ENCODE measurements at regions not wholly inside any gene's neighbourhood (a gene's known extent, or its start where the extent isn't known, plus 50 kb on each side); places are given as distances from the start of the nearest gene placed in this dataset.

GRCh38 chr12:107435072-107435471 lies 250.5 kb upstream of the PWP1 start:
- no peak for DNase-seq
- H2BK5ac ChIP-seq (ENCODE audit: low read depth, low read length, poor library complexity, severe bottlenecking) = no peak overlapping the region
- H4K8ac ChIP-seq (ENCODE audit: low read length) = no peak overlapping the region
- H2AK5ac ChIP-seq (ENCODE audit: low read length, severe bottlenecking) = no peak overlapping the region
- H2BK12ac ChIP-seq (ENCODE audit: low read length in 2 of 2) = no peak overlapping the region
- H3K18ac ChIP-seq (ENCODE audit: low read depth in 1 of 2, low read length in 2 of 2) = no peak overlapping the region
- H3K4me3 ChIP-seq (ENCODE audit: insufficient read depth in 1 of 2, low read depth in 1 of 2, low read length in 2 of 2) = no peak overlapping the region
- no peak overlapping the region for H4K91ac ChIP-seq (ENCODE audit: low read length)
- no peaks in the 10 kb centered on the region for H3K79me1 ChIP-seq (replicated peaks; ENCODE audit: low read length, poor library complexity, severe bottlenecking)
- H3K27ac ChIP-seq (ENCODE audit: low read length, poor library complexity, severe bottlenecking) = no peak overlapping the region
- H3K4me2 ChIP-seq (ENCODE audit: low read length, poor library complexity, severe bottlenecking) = no peak overlapping the region
- peaks cover 8% of the 10 kb centered on the region for H3K4me1 ChIP-seq (ENCODE audit: control insufficient read depth, insufficient read depth, low read depth, low read length)
- H3K9ac ChIP-seq (ENCODE audit: low read length) = no peak overlapping the region
- no peaks in the 10 kb centered on the region for H3K27me3 ChIP-seq (ENCODE audit: control insufficient read depth in 1 of 2, insufficient read depth in 1 of 2, low read length in 2 of 2)
- H3K36me3 ChIP-seq (ENCODE audit: control insufficient read depth in 1 of 2, insufficient read depth in 2 of 2, low read depth in 1 of 2, low read length in 2 of 2) = no peaks in the 10 kb centered on the region
- WGBS = 100% methylated on average over 3 of the region's 3 CpGs
- H2BK120ac ChIP-seq (ENCODE audit: low read depth, low read length) = no peak overlapping the region
- H3K14ac ChIP-seq (ENCODE audit: low read length in 2 of 2) = no peak overlapping the region
- H2AFZ ChIP-seq (ENCODE audit: low read depth, low read length) = no peak overlapping the region
- no peak overlapping the region for H2BK15ac ChIP-seq (ENCODE audit: low read depth, poor library complexity, severe bottlenecking)
- no peak overlapping the region for H3K4ac ChIP-seq (ENCODE audit: low read depth in 1 of 2, low read length in 2 of 2)
- H3K9me3 ChIP-seq (ENCODE audit: control insufficient read depth, low read length) = no peaks in the 10 kb centered on the region
- no peak overlapping the region for H3K23ac ChIP-seq (ENCODE audit: low read length in 2 of 2)

GRCh38 chr12:107435520-107435919 lies 250.1 kb upstream of the PWP1 start:
- no peak overlapping the region for H3K4me3 ChIP-seq (ENCODE audit: insufficient read depth in 1 of 2, low read depth in 1 of 2, low read length in 2 of 2)
- H3K18ac ChIP-seq (ENCODE audit: low read depth in 1 of 2, low read length in 2 of 2) = no peak overlapping the region
- no peak overlapping the region for H4K8ac ChIP-seq (ENCODE audit: low read length)
- H3K9ac ChIP-seq (ENCODE audit: low read length) = no peak overlapping the region
- no peak overlapping the region for H3K14ac ChIP-seq (ENCODE audit: low read length in 2 of 2)
- no peaks in the 10 kb centered on the region for H3K36me3 ChIP-seq (ENCODE audit: control insufficient read depth in 1 of 2, insufficient read depth in 2 of 2, low read depth in 1 of 2, low read length in 2 of 2)
- no peak overlapping the region for H2AK5ac ChIP-seq (ENCODE audit: low read length, severe bottlenecking)
- no peak overlapping the region for H4K91ac ChIP-seq (ENCODE audit: low read length)
- 56% methylated on average over 1 of the region's 2 CpGs for WGBS
- no peaks in the 10 kb centered on the region for H3K9me3 ChIP-seq (ENCODE audit: control insufficient read depth, low read length)
- H3K4me1 ChIP-seq (ENCODE audit: control insufficient read depth, insufficient read depth, low read depth, low read length) = peaks cover 8% of the 10 kb centered on the region
- no peak overlapping the region for H3K4me2 ChIP-seq (ENCODE audit: low read length, poor library complexity, severe bottlenecking)
- no peak overlapping the region for H3K23ac ChIP-seq (ENCODE audit: low read length in 2 of 2)
- no peak overlapping the region for H2BK12ac ChIP-seq (ENCODE audit: low read length in 2 of 2)
- H3K79me1 ChIP-seq (replicated peaks; ENCODE audit: low read length, poor library complexity, severe bottlenecking) = no peaks in the 10 kb centered on the region
- no peak for DNase-seq
- no peak overlapping the region for H2BK15ac ChIP-seq (ENCODE audit: low read depth, poor library complexity, severe bottlenecking)
- H2BK5ac ChIP-seq (ENCODE audit: low read depth, low read length, poor library complexity, severe bottlenecking) = no peak overlapping the region
- no peak overlapping the region for H2AFZ ChIP-seq (ENCODE audit: low read depth, low read length)
- no peak overlapping the region for H3K27ac ChIP-seq (ENCODE audit: low read length, poor library complexity, severe bottlenecking)
- H2BK120ac ChIP-seq (ENCODE audit: low read depth, low read length) = no peak overlapping the region
- H3K4ac ChIP-seq (ENCODE audit: low read depth in 1 of 2, low read length in 2 of 2) = no peak overlapping the region
- no peaks in the 10 kb centered on the region for H3K27me3 ChIP-seq (ENCODE audit: control insufficient read depth in 1 of 2, insufficient read depth in 1 of 2, low read length in 2 of 2)

- H2AK5ac ChIP-seq (ENCODE audit: low read length, severe bottlenecking) = no peak overlapping the region
- H4K91ac ChIP-seq (ENCODE audit: low read length) = no peak overlapping the region
- H2BK12ac ChIP-seq (ENCODE audit: low read length in 2 of 2) = no peak overlapping the region
- H3K9me3 ChIP-seq (ENCODE audit: control insufficient read depth, low read length) = no peaks in the 10 kb centered on the region
- H3K4me1 ChIP-seq (ENCODE audit: control insufficient read depth, insufficient read depth, low read depth, low read length) = peaks cover 8% of the 10 kb centered on the region
- H3K4me3 ChIP-seq (ENCODE audit: insufficient read depth in 1 of 2, low read depth in 1 of 2, low read length in 2 of 2) = no peak overlapping the region
- no peak overlapping the region for H3K4ac ChIP-seq (ENCODE audit: low read depth in 1 of 2, low read length in 2 of 2)
- no peaks in the 10 kb centered on the region for H3K27me3 ChIP-seq (ENCODE audit: control insufficient read depth in 1 of 2, insufficient read depth in 1 of 2, low read length in 2 of 2)
- H2BK5ac ChIP-seq (ENCODE audit: low read depth, low read length, poor library complexity, severe bottlenecking) = no peak overlapping the region
- H2BK15ac ChIP-seq (ENCODE audit: low read depth, poor library complexity, severe bottlenecking) = no peak overlapping the region
- no peak for DNase-seq
- no peak overlapping the region for H3K18ac ChIP-seq (ENCODE audit: low read depth in 1 of 2, low read length in 2 of 2)
- H3K14ac ChIP-seq (ENCODE audit: low read length in 2 of 2) = no peak overlapping the region
- no peaks in the 10 kb centered on the region for H3K36me3 ChIP-seq (ENCODE audit: control insufficient read depth in 1 of 2, insufficient read depth in 2 of 2, low read depth in 1 of 2, low read length in 2 of 2)
- no peak overlapping the region for H3K9ac ChIP-seq (ENCODE audit: low read length)
- no peaks in the 10 kb centered on the region for H3K79me1 ChIP-seq (replicated peaks; ENCODE audit: low read length, poor library complexity, severe bottlenecking)
- H4K8ac ChIP-seq (ENCODE audit: low read length) = no peak overlapping the region
- no peak overlapping the region for H3K4me2 ChIP-seq (ENCODE audit: low read length, poor library complexity, severe bottlenecking)
- H3K27ac ChIP-seq (ENCODE audit: low read length, poor library complexity, severe bottlenecking) = no peak overlapping the region
- no peak overlapping the region for H2BK120ac ChIP-seq (ENCODE audit: low read depth, low read length)
- 57% methylated on average over 3 of the region's 5 CpGs for WGBS
- H2AFZ ChIP-seq (ENCODE audit: low read depth, low read length) = no peak overlapping the region
- H3K23ac ChIP-seq (ENCODE audit: low read length in 2 of 2) = no peak overlapping the region
Observed at GRCh38 chr12:107436376-107436775, 249.2 kb upstream of the PWP1 start.

GRCh38 chr12:107436836-107437235 lies 248.8 kb upstream of the PWP1 start:
- Histone ChIP-seq H3K14ac (ENCODE audit: low read length in 2 of 2) (no peak overlapping the region), H3K4me1 (ENCODE audit: control insufficient read depth, insufficient read depth, low read depth, low read length) (peaks cover 8% of the 10 kb centered on the region), H3K36me3 (ENCODE audit: control insufficient read depth in 1 of 2, insufficient read depth in 2 of 2, low read depth in 1 of 2, low read length in 2 of 2) (no peaks in the 10 kb centered on the region), H3K79me1 (replicated peaks; ENCODE audit: low read length, poor library complexity, severe bottlenecking) (no peaks in the 10 kb centered on the region), H4K91ac (ENCODE audit: low read length) (no peak overlapping the region), H3K4ac (ENCODE audit: low read depth in 1 of 2, low read length in 2 of 2) (no peak overlapping the region), H3K4me2 (ENCODE audit: low read length, poor library complexity, severe bottlenecking) (no peak overlapping the region), H3K23ac (ENCODE audit: low read length in 2 of 2) (no peak overlapping the region), H3K4me3 (ENCODE audit: insufficient read depth in 1 of 2, low read depth in 1 of 2, low read length in 2 of 2) (no peak overlapping the region), H2BK120ac (ENCODE audit: low read depth, low read length) (no peak overlapping the region), H3K27me3 (ENCODE audit: control insufficient read depth in 1 of 2, insufficient read depth in 1 of 2, low read length in 2 of 2) (no peaks in the 10 kb centered on the region), H2AK5ac (ENCODE audit: low read length, severe bottlenecking) (peak overlapping the region; percentile 27), H3K9me3 (ENCODE audit: control insufficient read depth, low read length) (no peaks in the 10 kb centered on the region), H2BK5ac (ENCODE audit: low read depth, low read length, poor library complexity, severe bottlenecking) (no peak overlapping the region), H4K8ac (ENCODE audit: low read length) (no peak overlapping the region), H3K9ac (ENCODE audit: low read length) (no peak overlapping the region), H3K18ac (ENCODE audit: low read depth in 1 of 2, low read length in 2 of 2) (no peak overlapping the region), H3K27ac (ENCODE audit: low read length, poor library complexity, severe bottlenecking) (no peak overlapping the region), H2AFZ (ENCODE audit: low read depth, low read length) (no peak overlapping the region), H2BK12ac (ENCODE audit: low read length in 2 of 2) (no peak overlapping the region), H2BK15ac (ENCODE audit: low read depth, poor library complexity, severe bottlenecking) (no peak overlapping the region)
- DNase-seq = no peak
- 99% methylated on average over 4 of the region's 4 CpGs for WGBS

Measured in mesenchymal stem cell (in vitro differentiated cells and primary cell).